IMR-90 (cell line): ENCODE measurements at regions not wholly inside any gene's neighbourhood (a gene's known extent, or its start where the extent isn't known, plus 50 kb on each side); places are given as distances from the start of the nearest gene placed in this dataset.

Experiments used
- CTCF ChIP-seq: conservative IDR thresholded peaks from 2 replicates; pipeline ENCODE4 v1.5.1; 2012; ENCODE audit warnings: mild to moderate bottlenecking, low read depth, low read length, improper control_type of control experiment
- ELK1 ChIP-seq: fragments of 150-350 bp; IDR thresholded peaks from 2 replicates; pipeline ENCODE4 v1.6.1; 2016; ENCODE audit warnings: low read depth, mild to moderate bottlenecking, low read length, moderate library complexity, borderline replicate concordance
- FOS ChIP-seq: fragments of 150-350 bp; IDR thresholded peaks from 2 replicates; pipeline ENCODE4 v1.6.1; 2016; ENCODE audit warnings: low read depth, low read length
- MAFK ChIP-seq: IDR thresholded peaks from 2 replicates; pipeline ENCODE4 v1.6.1; 2012; ENCODE audit warnings: low read depth, low read length, improper control_type of control experiment
- POLR2A ChIP-seq: IDR thresholded peaks from 2 replicates; pipeline ENCODE4 v1.6.1; 2012; ENCODE audit warnings: mild to moderate bottlenecking, low read depth, low read length
- RAD21 ChIP-seq: IDR thresholded peaks from 2 replicates; pipeline ENCODE4 v1.6.1; 2012; ENCODE audit warnings: low read length, improper control_type of control experiment
- RCOR1 ChIP-seq: IDR thresholded peaks from 2 replicates; pipeline ENCODE4 v1.6.1; 2012; ENCODE audit warnings: mild to moderate bottlenecking, low read length, improper control_type of control experiment; ENCODE audit not compliant: insufficient replicate concordance
- USF2 ChIP-seq: fragments of 150-350 bp; IDR thresholded peaks from 2 replicates; pipeline ENCODE4 v1.6.1; 2017; ENCODE audit warnings: mild to moderate bottlenecking, antibody characterized with exemption, low read length, low read depth

GRCh38 chr15:53416219-53416940 lies 343.1 kb downstream of the WDR72 start:
- TF ChIP-seq CTCF (no peak), MAFK (no peak), POLR2A (no peak), FOS (no peak), USF2 (no peak), RCOR1 (no peak), ELK1 (no peak), RAD21 (no peak)
